ENCODE measurements at regions not wholly inside any gene's neighbourhood (a gene's known extent, or its start where the extent isn't known, plus 50 kb on each side); places are given as distances from the start of the nearest gene placed in this dataset.

GRCh38 chr10:45063591-45064231 is 63.0 kb downstream of the ZNF22 start:
- H3K27me3 ChIP-seq (ENCODE audit: control insufficient read depth, insufficient read depth, low read length) = no peaks in the 10 kb centered on the region
- H3K27ac ChIP-seq (ENCODE audit: low read depth, low read length) = no peak overlapping the region
- H3K9me3 ChIP-seq (ENCODE audit: control insufficient read depth, insufficient read depth, low read length) = no peaks in the 10 kb centered on the region
- CTCF ChIA-PET = no interaction called here
- TF ChIP-seq CTCF (IDR thresholded peaks at IDR 0.05; ENCODE audit: low read depth, low read length) = no peak
- no peak overlapping the region for H3K4me3 ChIP-seq (ENCODE audit: low read depth, low read length)
- no peak for DNase-seq (ENCODE audit: low read depth, low spot score)
- POLR2A ChIA-PET = interaction anchor here (0.7 kb wide), 1 partner anchor 673 kb away, joined by 3 read pairs; no protein-coding TSS in a partner anchor

GRCh38 chr10:45064998-45065397 is 64.3 kb downstream of the ZNF22 start:
- no peaks in the 10 kb centered on the region for H3K27me3 ChIP-seq (ENCODE audit: control insufficient read depth, insufficient read depth, low read length)
- no peak for TF ChIP-seq CTCF (IDR thresholded peaks at IDR 0.05; ENCODE audit: low read depth, low read length)
- H3K27ac ChIP-seq (ENCODE audit: low read depth, low read length) = no peak overlapping the region
- no peak overlapping the region for H3K4me3 ChIP-seq (ENCODE audit: low read depth, low read length)
- POLR2A ChIA-PET = no interaction called here
- no peaks in the 10 kb centered on the region for H3K9me3 ChIP-seq (ENCODE audit: control insufficient read depth, insufficient read depth, low read length)
- CTCF ChIA-PET = no interaction called here
- no peak for DNase-seq (ENCODE audit: low read depth, low spot score)

GRCh38 chr10:45071043-45071813 is 70.5 kb downstream of the ZNF22 start:
- Histone ChIP-seq H3K27ac (ENCODE audit: low read depth, low read length) (no peak overlapping the region), H3K27me3 (ENCODE audit: control insufficient read depth, insufficient read depth, low read length) (no peaks in the 10 kb centered on the region), H3K9me3 (ENCODE audit: control insufficient read depth, insufficient read depth, low read length) (no peaks in the 10 kb centered on the region; the same call in 1 of the 2 replicates), H3K4me3 (ENCODE audit: low read depth, low read length) (no peak overlapping the region)
- no peak for TF ChIP-seq CTCF (IDR thresholded peaks at IDR 0.05; ENCODE audit: low read depth, low read length)
- DNase-seq (ENCODE audit: low read depth, low spot score) = no peak
- POLR2A ChIA-PET = no interaction called here
- CTCF ChIA-PET = no interaction called here

- Histone ChIP-seq H3K4me3 (ENCODE audit: low read depth, low read length) (no peak overlapping the region), H3K27ac (ENCODE audit: low read depth, low read length) (no peak overlapping the region), H3K27me3 (ENCODE audit: control insufficient read depth, insufficient read depth, low read length) (peaks cover 4% of the 10 kb centered on the region), H3K9me3 (ENCODE audit: control insufficient read depth, insufficient read depth, low read length) (no peaks in the 10 kb centered on the region; the same call in 1 of the 2 replicates)
- CTCF ChIA-PET = no interaction called here
- no peak for DNase-seq (ENCODE audit: low read depth, low spot score)
- TF ChIP-seq CTCF (IDR thresholded peaks at IDR 0.05; ENCODE audit: low read depth, low read length) = no peak
- POLR2A ChIA-PET = no interaction called here
Observed at GRCh38 chr10:45075216-45075615, 74.5 kb downstream of the ZNF22 start.

GRCh38 chr10:45075826-45076380 is 75.2 kb downstream of the ZNF22 start:
- peaks cover 4% of the 10 kb centered on the region for H3K27me3 ChIP-seq (ENCODE audit: control insufficient read depth, insufficient read depth, low read length)
- no peak for TF ChIP-seq CTCF (IDR thresholded peaks at IDR 0.05; ENCODE audit: low read depth, low read length)
- H3K27ac ChIP-seq (ENCODE audit: low read depth, low read length) = no peak overlapping the region
- CTCF ChIA-PET = no interaction called here
- POLR2A ChIA-PET = no interaction called here
- no peaks in the 10 kb centered on the region; the same call in 1 of the 2 replicates for H3K9me3 ChIP-seq (ENCODE audit: control insufficient read depth, insufficient read depth, low read length)
- no peak overlapping the region for H3K4me3 ChIP-seq (ENCODE audit: low read depth, low read length)
- DNase-seq (ENCODE audit: low read depth, low spot score) = no peak
